ENCODE measurements at regions not wholly inside any gene's neighbourhood (a gene's known extent, or its start where the extent isn't known, plus 50 kb on each side); places are given as distances from the start of the nearest gene placed in this dataset.
A peak's percentile ranks its signal among the peaks of the same experiment; 100 is the strongest.

DNA sequence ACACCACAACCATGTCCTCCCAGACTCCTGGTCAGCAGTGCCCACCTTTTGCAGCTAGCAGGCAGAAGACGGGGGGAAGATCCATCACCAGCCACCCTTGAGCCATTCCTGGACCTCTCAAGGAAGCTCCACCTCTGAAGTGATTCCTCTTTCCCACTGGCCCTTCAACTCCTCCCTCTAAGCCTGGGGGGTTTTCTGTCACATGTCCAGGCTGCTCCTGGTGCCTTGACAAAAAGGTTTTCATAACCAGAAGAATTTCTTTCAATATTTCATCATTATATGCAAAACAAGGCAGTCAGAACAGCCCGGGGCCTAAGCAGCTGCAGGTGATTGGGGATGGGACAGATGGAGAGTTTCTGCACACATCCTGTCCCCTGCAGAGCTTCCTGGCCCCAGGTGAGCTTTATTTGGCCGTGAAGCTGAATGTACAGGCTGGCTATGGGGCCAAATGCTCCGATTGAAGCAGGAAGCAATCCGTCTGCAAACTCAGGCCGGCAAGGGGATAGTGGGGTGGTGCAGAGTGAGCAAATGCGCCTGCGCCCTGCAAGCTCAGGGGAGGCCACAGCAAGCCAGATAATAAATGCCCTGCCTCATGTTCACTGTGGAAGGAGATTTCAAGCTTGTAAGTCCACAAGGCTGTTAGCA is 173.5 kb downstream of the C5orf15 start:
- DNase-seq: peak; percentile 38

- DNase-seq: no peak
These were observed 174.5 kb downstream of the C5orf15 start for GRCh38 chr5:133793756-133794465.

- DNase-seq: no peak
These were observed 175.8 kb downstream of the C5orf15 start for GRCh38 chr5:133792655-133793054.

DNA sequence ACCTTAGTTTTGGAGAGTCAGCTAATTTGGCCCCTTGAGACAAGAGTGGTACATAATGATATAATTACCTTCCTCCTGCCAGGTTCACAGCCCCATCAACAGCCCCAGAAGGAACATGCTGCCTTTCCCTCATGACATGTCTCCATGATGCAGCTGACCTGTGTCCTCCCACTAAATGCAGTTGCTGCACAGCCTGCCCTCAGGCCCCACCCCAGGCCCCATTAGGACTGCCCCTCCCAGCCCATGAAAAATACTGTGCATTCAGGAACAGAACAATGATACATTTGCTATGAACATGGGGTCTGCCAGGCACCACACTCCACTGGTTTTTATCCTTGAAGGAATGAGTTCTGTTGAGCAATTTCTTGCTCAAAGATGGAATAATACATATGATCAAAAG is 176.4 kb downstream of the C5orf15 start:
- DNase-seq: no peak

DNA sequence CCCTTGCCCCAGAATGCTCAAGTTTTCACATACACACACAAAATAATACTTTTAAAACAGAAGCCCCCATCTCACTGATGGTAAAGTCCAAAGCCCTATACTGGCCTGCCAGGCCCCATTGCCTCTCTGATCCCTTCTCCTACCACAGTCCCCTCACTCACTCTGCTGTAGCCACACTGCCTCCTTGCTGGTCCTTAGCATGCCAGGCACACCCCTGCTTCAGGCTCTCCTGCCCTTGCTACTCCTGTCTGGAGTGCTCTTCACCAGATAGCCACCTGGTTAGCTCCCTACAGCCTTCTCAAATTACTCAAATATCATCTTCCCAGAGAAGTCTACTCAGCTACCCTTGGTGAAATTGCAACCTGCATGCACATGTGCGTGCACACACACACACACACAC is 177.5 kb downstream of the C5orf15 start:
- no peak for DNase-seq

DNA sequence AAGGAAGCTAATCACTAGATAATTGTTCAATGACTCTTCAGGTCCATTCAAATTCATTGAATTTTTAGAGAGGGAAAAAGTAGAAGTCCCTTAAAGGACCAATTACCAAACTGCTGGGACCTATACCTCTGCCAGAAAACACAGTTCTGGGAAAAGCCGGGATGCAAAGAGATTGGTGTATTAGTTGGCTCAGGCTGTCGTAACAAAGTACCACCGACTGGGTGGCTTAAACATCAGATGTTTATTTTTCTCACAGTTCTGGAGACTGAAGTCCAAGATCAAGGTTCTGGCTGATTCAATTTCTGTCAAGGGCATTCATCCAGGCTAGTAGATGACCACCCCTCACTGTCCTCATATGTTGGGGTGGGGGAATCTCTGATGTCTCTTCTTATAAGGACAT is 177.1 kb upstream of the FSTL4 start:
- DNase-seq: no peak

DNA sequence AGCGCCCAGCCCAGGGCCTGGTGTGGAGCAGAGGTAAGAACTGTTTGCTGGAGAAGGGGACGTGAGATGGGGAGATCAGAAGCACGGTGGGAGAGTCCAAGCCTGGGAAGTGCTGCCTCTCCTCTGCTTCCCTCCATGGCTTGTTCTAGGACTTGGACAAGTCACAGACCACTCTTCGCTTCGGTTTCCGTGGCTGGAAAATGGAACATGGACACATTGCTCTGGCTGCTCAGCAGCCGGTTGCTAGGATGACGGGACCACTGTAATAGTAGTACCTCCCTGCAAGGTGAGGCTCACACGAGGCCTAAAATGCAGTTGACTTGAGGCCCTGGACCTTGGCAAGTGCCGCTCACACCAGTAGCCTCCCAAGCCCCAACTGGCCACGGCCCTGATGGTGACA is 175.8 kb upstream of the FSTL4 start:
- DNase-seq: no peak

DNA sequence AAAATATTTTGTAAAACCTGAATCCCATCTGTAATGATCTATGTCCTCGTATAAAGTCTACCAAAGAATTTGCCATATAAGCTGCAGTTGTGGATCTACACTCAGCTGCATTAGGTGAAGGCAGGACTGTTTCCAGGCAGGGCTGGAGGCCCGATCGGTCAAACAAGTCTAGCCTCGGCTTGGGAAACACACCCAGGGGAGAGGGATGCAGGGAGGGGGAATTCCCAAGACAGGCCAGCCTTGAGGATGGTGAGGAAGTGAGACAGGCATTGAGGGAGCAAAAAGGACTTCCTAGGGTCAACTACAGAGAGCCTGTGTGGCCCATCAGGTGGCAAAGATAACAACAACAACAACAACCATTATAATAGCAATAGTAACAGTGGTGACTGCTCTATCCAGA is 174.1 kb upstream of the FSTL4 start:
- DNase-seq: no peak

DNA sequence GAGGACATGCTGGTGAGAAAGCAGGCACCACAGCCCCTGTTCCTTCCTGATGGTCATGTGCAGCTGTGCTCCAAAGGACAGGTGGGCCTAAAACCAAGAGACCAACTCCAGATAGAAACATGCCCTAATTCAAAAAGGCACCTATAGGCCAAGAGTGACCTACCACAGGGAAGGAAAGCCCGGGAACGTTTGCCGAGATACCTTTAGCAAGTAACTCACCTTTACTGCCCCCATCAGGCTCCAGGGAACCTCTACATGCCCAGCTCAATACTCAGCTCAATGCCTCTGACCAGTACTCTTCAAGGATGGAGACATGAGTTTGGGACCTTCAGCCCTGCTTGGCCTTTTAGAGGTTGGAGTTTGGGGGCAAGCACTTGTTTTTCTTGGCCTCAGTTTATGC is 172.8 kb upstream of the FSTL4 start:
- DNase-seq: no peak

GRCh38 chr5:133783481-133783880 is 171.1 kb upstream of the FSTL4 start:
- DNase-seq: no peak

DNA sequence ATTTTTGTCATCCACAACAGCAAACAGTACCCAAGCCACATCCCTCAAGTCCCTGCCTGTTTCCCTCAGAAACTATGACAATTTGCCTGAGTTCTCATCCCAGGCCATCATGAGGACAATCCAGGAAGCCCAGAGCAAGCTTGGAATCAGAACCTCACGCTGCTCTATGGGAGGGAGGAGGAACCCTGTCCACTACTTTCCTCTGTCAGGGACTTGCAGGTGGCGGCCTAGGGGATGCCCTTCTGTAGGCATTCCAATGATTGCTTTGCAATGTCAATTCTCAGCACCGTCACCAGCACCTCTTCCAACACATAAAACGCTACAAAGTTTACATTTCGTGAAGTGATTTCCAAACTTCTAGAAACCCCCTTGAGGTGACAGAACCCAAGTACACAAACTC is 170.4 kb upstream of the FSTL4 start:
- DNase-seq: no peak

- DNase-seq: no peak
These were observed 169.3 kb upstream of the FSTL4 start for GRCh38 chr5:133781436-133782225.

DNA sequence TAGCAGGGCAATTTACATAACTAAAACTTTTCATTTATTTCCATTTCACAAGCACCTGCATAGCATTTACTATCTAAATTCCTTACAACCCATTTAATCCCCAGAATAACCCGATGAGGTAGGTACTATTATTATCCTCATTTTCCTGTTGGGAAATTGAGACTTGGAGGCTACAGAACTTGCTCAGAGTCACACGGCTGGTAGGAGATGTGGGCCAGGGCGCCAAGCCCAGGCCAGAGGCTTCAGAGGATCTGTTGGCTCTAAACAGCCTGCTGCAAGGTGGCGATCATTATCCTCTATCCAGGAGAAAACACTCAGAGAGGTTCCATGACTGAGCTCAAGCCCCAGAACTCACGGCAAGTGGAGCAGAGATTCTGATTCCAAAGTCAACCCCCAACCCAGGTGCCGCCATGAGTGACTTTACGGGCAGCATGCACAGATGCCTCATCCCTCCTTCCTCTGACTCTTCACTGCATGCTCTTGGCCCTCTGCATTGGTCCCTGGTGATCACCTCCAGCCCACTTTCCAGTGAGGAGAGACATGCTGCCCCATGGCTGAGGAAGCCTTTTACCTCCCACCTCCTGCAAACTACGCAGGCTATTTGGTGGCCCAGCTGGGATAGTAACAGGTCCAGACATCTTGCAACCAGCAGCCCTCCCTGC is 168.4 kb upstream of the FSTL4 start:
- no peak for DNase-seq

- DNase-seq: no peak
These were observed 167.6 kb upstream of the FSTL4 start for GRCh38 chr5:133779828-133780475.

DNA sequence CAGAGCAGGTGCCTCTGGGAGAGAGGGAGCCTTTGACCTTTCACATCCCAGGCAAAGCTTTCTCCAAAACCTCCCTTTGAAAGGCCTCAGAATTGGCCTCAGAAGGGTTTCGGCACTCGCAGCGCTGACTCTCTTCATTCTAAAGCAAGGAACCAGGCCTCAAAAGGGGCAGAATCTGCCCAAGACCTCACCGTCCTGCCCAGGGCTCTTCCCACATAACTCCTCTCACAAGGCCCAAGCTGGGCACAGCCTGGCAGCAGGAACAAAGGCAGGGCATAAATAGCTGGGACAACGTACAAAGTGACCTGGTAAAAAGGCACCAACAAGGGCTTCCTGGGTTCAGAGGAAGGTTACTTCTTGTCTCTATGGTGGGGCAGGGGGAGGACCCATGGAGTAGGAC is 166.3 kb upstream of the FSTL4 start:
- no peak for DNase-seq

GRCh38 chr5:133777951-133778350 is 165.6 kb upstream of the FSTL4 start:
- no peak for DNase-seq

GRCh38 chr5:133775584-133776304 is 163.4 kb upstream of the FSTL4 start:
- DNase-seq: no peak

DNA sequence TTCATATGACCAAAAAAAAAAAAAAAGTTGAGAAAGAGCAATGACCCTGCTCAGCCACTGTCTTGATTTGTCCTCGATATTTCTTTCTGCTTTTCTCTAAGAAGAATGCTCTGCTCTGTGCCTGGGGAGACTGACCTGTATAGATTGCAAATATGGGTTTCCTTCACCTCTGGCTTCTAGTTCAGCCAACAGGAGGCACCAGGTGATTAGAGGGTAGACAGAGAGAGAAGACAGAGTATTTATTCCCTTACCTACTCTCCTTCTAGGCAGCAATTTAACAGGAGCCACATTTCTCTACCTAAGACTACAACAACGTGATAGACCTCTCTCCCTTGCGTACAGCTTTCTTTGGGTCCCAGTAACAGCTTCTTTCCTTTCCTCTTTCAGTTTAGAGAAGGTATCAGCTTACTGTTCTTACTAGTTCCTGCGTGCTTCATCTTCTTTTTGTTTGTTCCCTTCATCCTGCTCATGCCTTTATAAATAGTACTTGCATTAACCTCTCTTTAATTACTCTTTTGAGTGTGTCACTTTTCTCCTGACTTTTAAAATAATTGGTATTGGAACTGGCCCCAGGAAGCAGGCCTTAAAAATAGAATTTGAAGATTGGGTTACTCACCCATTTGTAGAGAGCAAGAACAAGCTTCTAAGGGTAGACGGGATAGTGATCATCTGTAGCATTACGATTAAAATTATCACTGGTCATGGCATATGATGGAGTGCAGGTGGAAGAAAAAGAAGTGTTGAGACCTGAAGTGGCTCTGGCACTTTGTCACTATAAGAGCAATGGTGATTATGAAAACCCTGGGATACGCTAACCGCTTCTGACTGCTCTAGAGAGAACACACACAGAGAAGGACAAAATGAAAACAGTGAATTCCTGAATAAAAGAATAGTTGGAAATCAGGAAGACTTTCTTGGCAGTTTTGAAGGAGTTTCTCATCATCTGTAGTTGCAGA is 161.2 kb upstream of the FSTL4 start:
- no peak for DNase-seq

GRCh38 chr5:133769842-133770241 is 157.5 kb upstream of the FSTL4 start:
- DNase-seq: no peak

DNA sequence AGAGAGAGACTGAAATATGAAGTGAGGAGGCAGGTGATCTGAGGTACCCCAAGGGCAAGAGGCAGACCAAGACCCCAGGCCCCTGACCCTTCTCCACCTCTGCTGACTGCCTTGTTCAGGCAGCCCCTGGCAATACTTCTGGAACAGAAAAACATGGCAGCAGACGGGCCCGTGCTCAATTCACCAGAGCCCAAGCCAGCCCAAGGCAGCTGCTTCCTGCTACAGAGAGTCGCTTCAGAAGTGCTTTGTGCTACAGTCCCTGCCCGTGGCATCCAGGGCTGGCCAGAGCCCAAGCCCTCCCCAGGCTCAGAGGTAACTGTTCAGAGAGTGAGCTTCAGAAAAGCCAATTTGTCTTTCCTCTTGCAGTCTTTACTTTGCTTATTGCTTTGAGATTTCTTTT is 151.4 kb upstream of the FSTL4 start:
- DNase-seq: no peak

GRCh38 chr5:133761632-133762031 is 149.3 kb upstream of the FSTL4 start:
- DNase-seq: no peak

Data from NCI-H146 (cell line).